ENCODE measurements at regions not wholly inside any gene's neighbourhood (a gene's known extent, or its start where the extent isn't known, plus 50 kb on each side); places are given as distances from the start of the nearest gene placed in this dataset.

GRCh38 chr5:31130676-31131075, 62.8 kb upstream of the CDH6 start:
- Histone ChIP-seq H3K4me3 (ENCODE audit: low read length) (no peak overlapping the region), H3K4me2 (ENCODE audit: low read length) (no peak overlapping the region), H3K27me3 (ENCODE audit: low read depth, low read length) (no peaks in the 10 kb centered on the region), H3K9me3 (ENCODE audit: insufficient read depth, low read length) (no peaks in the 10 kb centered on the region), H3K4me1 (ENCODE audit: low read length) (no peaks in the 10 kb centered on the region), H3K36me3 (replicated peaks; ENCODE audit: low read depth, low read length) (no peaks in the 10 kb centered on the region), H3K79me2 (ENCODE audit: low read length) (no peaks in the 10 kb centered on the region), H4K20me1 (ENCODE audit: insufficient read depth, low read length) (no peaks in the 10 kb centered on the region), H2AFZ (ENCODE audit: low read depth, low read length) (no peak overlapping the region), H3K27ac (ENCODE audit: low read length) (no peak overlapping the region), H3K9ac (ENCODE audit: low read length) (no peak overlapping the region)
- TF ChIP-seq EZH2phosphoT487 (IDR thresholded peaks at IDR 0.05; ENCODE audit: low read depth) = no peak

GRCh38 chr5:31124651-31125305, 68.7 kb upstream of the CDH6 start:
- H3K4me2 ChIP-seq (ENCODE audit: low read length) = no peak overlapping the region
- no peaks in the 10 kb centered on the region for H3K4me1 ChIP-seq (ENCODE audit: low read length)
- no peak overlapping the region for H3K27ac ChIP-seq (ENCODE audit: low read length)
- no peak overlapping the region for H3K9ac ChIP-seq (ENCODE audit: low read length)
- H2AFZ ChIP-seq (ENCODE audit: low read depth, low read length) = no peak overlapping the region
- H3K36me3 ChIP-seq (replicated peaks; ENCODE audit: low read depth, low read length) = no peaks in the 10 kb centered on the region
- no peaks in the 10 kb centered on the region for H3K27me3 ChIP-seq (ENCODE audit: low read depth, low read length)
- no peaks in the 10 kb centered on the region for H4K20me1 ChIP-seq (ENCODE audit: insufficient read depth, low read length)
- no peak overlapping the region for H3K4me3 ChIP-seq (ENCODE audit: low read length)
- no peaks in the 10 kb centered on the region for H3K9me3 ChIP-seq (ENCODE audit: insufficient read depth, low read length)
- no peaks in the 10 kb centered on the region for H3K79me2 ChIP-seq (ENCODE audit: low read length)
- TF ChIP-seq EZH2phosphoT487 (IDR thresholded peaks at IDR 0.05; ENCODE audit: low read depth) (no peak), CTCF (IDR thresholded peaks at IDR 0.05; ENCODE audit: low read depth, low read length) (no peak)

GRCh38 chr5:31124026-31124425, 69.5 kb upstream of the CDH6 start:
- TF ChIP-seq CTCF (IDR thresholded peaks at IDR 0.05; ENCODE audit: low read depth, low read length) (no peak), EZH2phosphoT487 (IDR thresholded peaks at IDR 0.05; ENCODE audit: low read depth) (no peak)
- Histone ChIP-seq H3K36me3 (replicated peaks; ENCODE audit: low read depth, low read length) (no peaks in the 10 kb centered on the region), H4K20me1 (ENCODE audit: insufficient read depth, low read length) (no peaks in the 10 kb centered on the region), H3K79me2 (ENCODE audit: low read length) (no peaks in the 10 kb centered on the region), H3K4me2 (ENCODE audit: low read length) (no peak overlapping the region), H3K4me3 (ENCODE audit: low read length) (no peak overlapping the region), H3K27ac (ENCODE audit: low read length) (no peak overlapping the region), H2AFZ (ENCODE audit: low read depth, low read length) (no peak overlapping the region), H3K9me3 (ENCODE audit: insufficient read depth, low read length) (no peaks in the 10 kb centered on the region), H3K9ac (ENCODE audit: low read length) (no peak overlapping the region), H3K4me1 (ENCODE audit: low read length) (no peaks in the 10 kb centered on the region), H3K27me3 (ENCODE audit: low read depth, low read length) (no peaks in the 10 kb centered on the region)

- Histone ChIP-seq H3K9me3 (ENCODE audit: insufficient read depth, low read length) (no peaks in the 10 kb centered on the region), H3K4me3 (ENCODE audit: low read length) (no peak overlapping the region), H3K4me2 (ENCODE audit: low read length) (no peak overlapping the region), H3K79me2 (ENCODE audit: low read length) (no peaks in the 10 kb centered on the region), H3K9ac (ENCODE audit: low read length) (no peak overlapping the region), H2AFZ (ENCODE audit: low read depth, low read length) (no peak overlapping the region), H3K27ac (ENCODE audit: low read length) (no peak overlapping the region), H3K36me3 (replicated peaks; ENCODE audit: low read depth, low read length) (no peaks in the 10 kb centered on the region), H4K20me1 (ENCODE audit: insufficient read depth, low read length) (no peaks in the 10 kb centered on the region), H3K4me1 (ENCODE audit: low read length) (no peaks in the 10 kb centered on the region), H3K27me3 (ENCODE audit: low read depth, low read length) (no peaks in the 10 kb centered on the region)
- TF ChIP-seq CTCF (IDR thresholded peaks at IDR 0.05; ENCODE audit: low read depth, low read length) = no peak
- no peak for TF ChIP-seq EZH2phosphoT487 (IDR thresholded peaks at IDR 0.05; ENCODE audit: low read depth)
These were observed 70.2 kb upstream of the CDH6 start for GRCh38 chr5:31122998-31123951.

Measured in OCI-LY3 (cell line).